ENCODE measurements at regions not wholly inside any gene's neighbourhood (a gene's known extent, or its start where the extent isn't known, plus 50 kb on each side); places are given as distances from the start of the nearest gene placed in this dataset.
"Not testable (repeated sequence)": the region's sequence is repeated elsewhere in the genome, so short reads cannot be mapped to it uniquely, and the experiment has no call there.

DNA sequence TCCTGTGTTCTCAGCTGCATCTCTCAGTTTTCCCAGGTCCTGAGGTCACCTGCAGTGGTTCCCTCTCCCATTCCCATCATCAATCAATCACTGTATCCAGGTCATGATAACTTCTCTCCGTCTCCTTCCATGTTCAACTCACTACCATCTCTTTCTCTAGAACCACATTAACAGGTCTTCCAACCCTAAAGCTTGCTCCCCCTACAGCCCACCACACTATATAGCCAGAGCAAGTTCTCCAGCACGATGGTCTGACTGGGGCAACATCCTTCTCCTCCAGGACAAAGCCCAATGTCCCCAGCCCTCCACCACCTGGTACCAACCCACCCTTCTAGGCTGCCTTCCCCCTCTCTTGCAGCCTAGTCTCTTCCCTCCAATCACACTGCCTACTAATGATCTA, 241.6 kb downstream of the CDK5RAP2 start:
- no peak for DNase-seq (ENCODE audit: low read depth in 1 of 2, low spot score in 1 of 2)

- DNase-seq (ENCODE audit: low read depth in 1 of 2, low spot score in 1 of 2) = no peak
Measured at GRCh38 chr9:120337131-120337530, 242.8 kb downstream of the CDK5RAP2 start.

DNA sequence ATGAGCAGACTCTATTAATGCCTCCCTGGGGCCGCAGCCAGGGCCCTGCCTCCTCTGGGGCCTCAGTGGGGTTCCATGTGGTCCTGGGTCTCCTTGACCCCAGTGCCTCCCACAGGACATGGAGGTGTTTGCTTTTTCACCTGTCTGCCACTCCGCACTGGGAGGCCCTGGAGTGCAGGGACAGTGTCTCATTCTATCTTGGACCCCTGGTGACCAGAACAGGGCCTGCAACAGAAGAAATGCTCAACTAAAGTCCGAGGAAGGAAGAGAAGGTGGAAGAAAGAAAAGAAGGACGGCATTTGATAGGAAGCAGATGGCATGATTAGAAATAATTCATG, 243.2 kb downstream of the CDK5RAP2 start:
- DNase-seq (ENCODE audit: low read depth in 1 of 2, low spot score in 1 of 2) = no peak

DNA sequence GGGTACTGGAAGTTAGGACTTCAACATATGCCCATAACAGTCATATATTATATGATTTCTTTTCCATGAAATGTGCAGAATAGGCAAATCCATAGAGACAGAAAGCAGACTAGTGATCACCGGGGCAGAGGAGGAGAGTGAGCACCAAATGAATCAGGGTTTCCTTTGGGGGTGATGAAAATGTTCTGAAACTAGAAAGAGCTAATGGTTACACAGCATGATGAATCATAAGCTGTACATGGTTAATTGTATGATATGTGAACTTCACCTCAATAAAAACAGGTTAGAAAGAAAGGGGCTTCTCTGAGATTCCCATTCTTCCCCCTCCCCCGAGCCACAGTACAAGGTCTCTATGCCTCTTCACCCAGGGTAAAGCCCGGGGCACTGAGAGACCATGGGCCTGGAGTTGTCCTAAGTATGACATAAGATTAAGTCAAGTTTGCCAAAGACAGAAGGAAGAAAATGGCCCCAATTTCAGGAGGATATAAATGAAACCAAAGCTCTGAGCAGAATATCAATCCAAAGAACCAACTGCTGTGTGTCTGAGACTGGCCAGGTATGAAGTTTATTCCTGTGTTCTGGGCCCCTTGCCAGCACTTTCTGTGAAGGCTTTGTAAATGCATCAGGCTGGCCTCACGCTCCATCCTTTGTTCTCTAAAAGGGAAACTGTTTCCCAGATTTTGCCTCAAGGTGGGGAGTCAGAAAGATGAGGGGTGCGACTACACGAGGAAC, 243.8 kb downstream of the CDK5RAP2 start:
- DNase-seq (ENCODE audit: low read depth in 1 of 2, low spot score in 1 of 2) = no peak

- DNase-seq (ENCODE audit: low read depth in 1 of 2, low spot score in 1 of 2) = no peak
Measured at GRCh38 chr9:120331913-120332312, 248.1 kb downstream of the CDK5RAP2 start.

GRCh38 chr9:120330031-120330430, 249.9 kb downstream of the CDK5RAP2 start:
- no peak for DNase-seq (ENCODE audit: low read depth in 1 of 2, low spot score in 1 of 2)

DNA sequence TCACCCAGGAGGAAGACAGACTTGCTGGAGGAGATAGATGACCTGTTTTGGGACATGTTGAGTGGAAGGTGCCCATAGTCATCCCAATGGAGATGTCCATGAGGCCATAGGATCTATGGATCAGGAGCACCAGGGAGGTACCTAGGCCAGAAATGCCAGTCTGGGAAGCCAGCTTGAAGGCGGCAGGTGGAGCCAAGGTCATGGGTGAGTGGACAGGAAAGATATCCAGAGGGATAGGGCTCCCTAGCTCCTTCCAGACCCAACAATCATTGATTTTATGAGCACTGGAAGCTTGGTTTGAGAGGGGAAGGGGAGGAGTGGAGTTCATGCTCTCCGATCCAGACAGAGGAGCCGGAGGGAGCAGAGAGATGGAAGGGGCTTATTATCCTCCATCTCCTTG, 252.6 kb downstream of the CDK5RAP2 start:
- no peak for DNase-seq (ENCODE audit: low read depth in 1 of 2, low spot score in 1 of 2)

GRCh38 chr9:120326049-120326693, 253.8 kb downstream of the CDK5RAP2 start:
- DNase-seq (ENCODE audit: low read depth in 1 of 2, low spot score in 1 of 2) = no peak

DNA sequence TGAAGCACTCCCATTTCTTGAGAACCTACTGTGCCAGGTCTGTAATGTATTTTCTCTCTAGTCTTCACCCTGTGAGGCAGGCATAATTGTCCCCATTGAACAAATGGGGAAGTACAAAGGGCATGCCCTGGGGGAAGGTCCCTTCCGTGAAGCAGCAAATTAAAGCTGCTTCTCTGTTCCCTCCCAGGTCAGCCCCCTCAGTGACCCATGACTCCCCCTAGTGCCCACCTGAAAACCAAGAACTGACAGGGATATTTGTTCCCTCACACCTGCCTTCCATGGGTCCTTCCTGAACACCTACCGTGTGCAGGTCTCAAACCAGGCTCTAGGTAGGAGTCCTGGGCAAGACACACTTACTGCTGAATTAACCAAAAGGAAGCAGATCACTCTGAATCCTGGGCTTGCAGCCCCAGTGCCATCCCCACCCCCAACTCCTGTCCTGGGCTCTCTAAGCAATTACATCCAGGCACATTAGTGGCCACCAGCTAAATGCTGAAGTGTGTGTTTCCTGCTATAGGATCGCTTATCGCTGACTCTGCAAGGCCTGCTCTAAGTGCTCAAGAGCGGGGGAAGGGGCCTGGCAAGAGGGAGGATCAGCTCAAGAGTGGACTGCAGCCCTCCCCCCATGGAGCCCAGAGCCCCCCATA, 254.8 kb downstream of the CDK5RAP2 start:
- no peak for DNase-seq (ENCODE audit: low read depth in 1 of 2, low spot score in 1 of 2)

- no peak for DNase-seq (ENCODE audit: low read depth in 1 of 2, low spot score in 1 of 2)
Measured at GRCh38 chr9:120324461-120324860, 255.5 kb downstream of the CDK5RAP2 start.

DNA sequence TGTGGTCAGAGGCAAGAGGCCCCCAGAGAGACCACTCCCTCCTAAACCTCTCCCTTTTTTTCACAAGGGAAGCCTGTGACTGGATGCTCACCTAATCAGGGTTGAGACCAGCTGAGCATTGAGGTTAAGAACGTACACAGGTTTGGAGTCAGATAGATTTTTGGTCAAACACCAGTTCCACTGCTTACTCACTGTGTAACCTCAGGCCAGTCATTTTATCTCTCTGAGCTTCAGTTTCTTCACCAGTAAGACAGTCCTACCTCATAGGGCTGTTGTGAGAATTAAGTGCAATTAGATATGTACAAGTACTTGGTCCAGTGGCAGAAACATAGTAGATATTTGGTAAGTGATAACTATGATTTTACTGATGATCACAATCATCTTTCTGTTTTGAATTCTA, 256.8 kb downstream of the CDK5RAP2 start:
- DNase-seq (ENCODE audit: low read depth in 1 of 2, low spot score in 1 of 2) = no peak

GRCh38 chr9:120319452-120319851, 260.5 kb downstream of the CDK5RAP2 start:
- no peak for DNase-seq (ENCODE audit: low read depth in 1 of 2, low spot score in 1 of 2)

- DNase-seq (ENCODE audit: low read depth in 1 of 2, low spot score in 1 of 2) = no peak
Measured at GRCh38 chr9:120315154-120315553, 264.8 kb downstream of the CDK5RAP2 start.

- DNase-seq (ENCODE audit: low read depth in 1 of 2, low spot score in 1 of 2) = no peak
Measured at GRCh38 chr9:120312031-120312430, 267.9 kb downstream of the CDK5RAP2 start.

DNA sequence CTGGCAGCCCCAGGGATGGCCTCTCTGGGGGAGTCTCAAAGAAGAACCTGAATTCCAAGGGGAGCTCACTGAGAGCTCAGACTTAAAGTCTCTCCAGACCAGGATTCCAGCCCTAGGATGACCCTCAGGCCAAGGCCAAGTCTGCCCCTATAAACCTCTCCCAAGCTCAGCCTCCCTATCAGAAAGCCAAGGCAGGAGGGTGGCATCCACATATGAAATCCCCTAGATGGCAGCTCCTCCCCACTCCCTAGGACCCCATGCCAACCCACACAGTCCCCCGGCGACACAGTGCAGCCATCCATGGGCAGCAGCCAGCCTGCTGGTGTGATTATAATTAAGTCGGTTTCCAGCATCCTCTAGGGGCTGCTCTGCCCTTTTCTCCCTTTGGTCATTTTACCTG, 269.9 kb downstream of the CDK5RAP2 start:
- DNase-seq (ENCODE audit: low read depth in 1 of 2, low spot score in 1 of 2) = no peak

DNA sequence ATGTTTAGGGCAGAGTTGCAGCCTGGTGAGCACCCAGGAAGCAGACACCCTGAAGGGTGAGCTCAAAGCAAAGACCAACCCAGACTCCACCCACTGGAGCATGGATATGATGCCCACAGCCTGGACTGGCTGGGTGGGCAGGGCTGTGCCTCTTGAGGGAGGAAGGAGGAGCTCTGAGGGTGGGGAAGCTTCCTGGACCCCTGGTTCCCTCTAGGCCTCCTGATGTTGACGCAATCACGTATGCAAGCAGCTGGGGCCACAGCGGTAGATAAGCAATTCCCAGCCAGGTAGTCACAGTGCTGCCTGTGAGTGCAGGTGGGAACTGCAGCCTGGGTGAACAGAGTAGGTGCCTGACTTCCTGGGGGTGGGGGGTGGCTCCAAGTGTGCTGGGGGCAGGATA, 271.5 kb downstream of the CDK5RAP2 start:
- DNase-seq (ENCODE audit: low read depth in 1 of 2, low spot score in 1 of 2) = no peak

DNA sequence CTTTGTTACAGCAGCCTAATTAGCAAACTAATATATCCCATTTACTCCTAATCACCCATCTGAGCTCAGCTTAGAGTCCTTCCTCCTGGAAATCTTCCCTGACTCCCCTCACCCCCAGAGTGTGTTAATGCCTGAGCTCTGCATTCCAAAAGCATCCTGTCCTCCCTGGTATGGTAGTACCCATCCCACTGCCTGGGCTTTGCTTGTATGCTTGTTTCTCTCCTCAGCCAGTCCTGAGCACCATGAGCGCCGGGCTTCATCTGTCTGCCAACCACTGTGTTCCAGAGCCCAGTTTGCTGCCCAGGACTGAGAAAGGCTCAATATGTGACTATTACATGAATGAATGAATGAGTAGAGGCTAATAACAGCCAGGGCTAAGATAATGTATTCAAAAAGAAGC, 272.4 kb downstream of the CDK5RAP2 start:
- no peak for DNase-seq (ENCODE audit: low read depth in 1 of 2, low spot score in 1 of 2)

DNA sequence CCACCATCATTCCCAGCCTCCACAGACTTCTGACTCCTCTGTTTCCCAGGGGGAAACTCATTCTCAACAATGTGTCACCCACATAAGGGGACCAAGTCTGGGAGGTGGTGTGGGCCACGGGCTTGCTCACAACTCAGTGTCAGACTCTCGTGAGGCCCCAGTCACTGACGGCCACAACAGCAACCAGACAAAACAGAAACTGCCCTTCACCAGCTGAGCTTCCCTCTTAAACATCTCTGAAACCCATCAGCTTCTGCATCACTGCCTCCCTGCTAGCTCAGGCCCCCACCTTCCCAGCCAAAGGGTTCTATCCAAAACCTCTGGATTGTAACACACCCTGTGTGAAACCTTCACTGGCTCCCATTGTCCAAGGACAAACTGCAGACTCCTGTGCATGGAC, 273.4 kb downstream of the CDK5RAP2 start:
- DNase-seq (ENCODE audit: low read depth in 1 of 2, low spot score in 1 of 2) = no peak

DNA sequence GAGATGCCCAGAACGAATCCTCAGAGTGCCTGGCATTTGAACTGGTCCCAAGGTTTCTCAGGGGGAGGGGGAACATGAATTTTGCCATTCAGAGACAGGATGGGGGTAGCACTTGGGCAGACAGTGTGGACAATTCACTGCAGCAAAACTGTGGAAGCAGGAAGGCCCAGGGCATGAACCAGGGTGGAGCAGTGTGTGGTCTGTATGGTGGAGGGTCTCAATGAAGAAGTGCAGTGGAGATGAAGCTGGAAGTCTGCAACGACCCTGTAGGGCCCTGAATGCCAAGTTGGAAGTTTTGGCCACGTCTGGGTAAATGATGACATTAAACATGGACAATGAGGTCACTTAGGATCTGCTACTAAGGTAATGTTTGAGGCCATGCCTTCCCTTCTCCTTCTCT, 273.9 kb downstream of the CDK5RAP2 start:
- no peak for DNase-seq (ENCODE audit: low read depth in 1 of 2, low spot score in 1 of 2)

GRCh38 chr9:120304896-120305295, 275.1 kb downstream of the CDK5RAP2 start:
- not testable (repeated sequence) for DNase-seq (ENCODE audit: low read depth in 1 of 2, low spot score in 1 of 2)

DNA sequence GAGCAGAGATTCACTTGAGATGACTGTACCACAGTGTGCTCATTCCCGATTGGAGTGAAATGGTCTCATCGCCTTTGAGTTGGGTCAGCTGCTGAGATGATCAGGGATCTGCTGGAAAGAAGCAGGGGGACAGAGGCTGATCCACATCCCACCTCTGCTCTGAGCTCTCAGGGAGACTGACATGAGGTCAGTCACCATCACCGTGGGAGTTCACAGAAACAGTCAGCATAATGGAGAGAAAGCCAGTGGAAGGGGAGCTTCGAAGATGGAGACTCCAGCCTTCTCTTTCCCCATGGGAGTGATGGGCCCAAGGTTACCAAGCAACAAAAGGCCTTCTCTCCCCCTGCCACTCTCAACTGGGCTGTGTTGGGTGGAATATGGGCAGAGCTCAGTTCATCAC, 276.4 kb downstream of the CDK5RAP2 start:
- no peak for DNase-seq (ENCODE audit: low read depth in 1 of 2, low spot score in 1 of 2)

DNA sequence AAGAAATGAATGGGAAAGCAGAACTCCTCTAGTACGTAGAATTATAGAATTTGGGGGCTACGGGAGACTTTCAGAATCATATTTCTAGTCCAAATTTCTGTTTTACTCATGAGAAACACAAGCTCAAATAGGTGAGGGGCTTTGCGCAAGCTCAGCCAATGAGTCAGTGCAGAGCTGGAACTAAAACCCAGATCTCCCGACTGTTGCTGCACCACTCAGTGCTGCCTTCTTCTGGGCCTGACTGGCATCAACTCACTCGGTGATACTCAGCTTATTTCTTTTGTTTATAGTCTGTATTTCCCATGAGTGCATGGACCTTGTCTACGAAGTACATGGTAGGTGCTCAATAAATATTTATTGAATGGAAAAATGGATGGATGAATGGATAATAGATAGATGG, 280.2 kb downstream of the CDK5RAP2 start:
- no peak for DNase-seq (ENCODE audit: low read depth in 1 of 2, low spot score in 1 of 2)

DNA sequence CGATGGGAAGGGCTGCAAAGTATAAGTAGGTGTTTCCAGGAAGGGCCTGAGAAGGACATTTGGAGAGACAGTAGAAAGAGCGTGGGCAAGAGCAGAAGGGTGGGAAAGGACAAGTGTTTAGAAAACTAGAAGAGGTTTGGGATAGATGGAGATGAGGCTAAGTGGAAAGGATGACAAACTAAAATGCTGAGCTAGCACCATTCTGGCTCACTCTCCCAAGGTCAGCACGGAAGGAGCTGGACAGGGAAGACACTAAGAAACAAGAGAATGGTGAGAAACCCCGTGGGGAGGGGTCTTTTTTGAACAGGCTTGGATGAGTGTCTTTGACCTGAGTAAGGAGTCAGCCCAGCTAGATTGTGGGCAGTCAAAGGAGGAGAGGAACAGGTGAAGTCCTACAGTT, 286.0 kb downstream of the CDK5RAP2 start:
- no peak for DNase-seq (ENCODE audit: low read depth in 1 of 2, low spot score in 1 of 2)

Measured in stimulated activated CD4-positive, alpha-beta T cell treated with anti-CD3 and anti-CD28 coated beads, Interleukin-15, amount 100 ng/mL, for 1 hour (primary cell).